NCI-H2196 (cell line): ENCODE measurements at regions not wholly inside any gene's neighbourhood (a gene's known extent, or its start where the extent isn't known, plus 50 kb on each side); places are given as distances from the start of the nearest gene placed in this dataset.

ENCODE experiments used
- DNase-seq: peaks from one replicate; lab custom pipeline; 2025; ENCODE audit not compliant: unreplicated experiment; lab: John Stamatoyannopoulos, UW

- no peak for DNase-seq
These were observed 219.3 kb upstream of the FGGY start for GRCh38 chr1:59077466-59078069.

GRCh38 chr1:59078070-59078800 is 218.7 kb upstream of the FGGY start:
- DNase-seq, result peak; percentile 88

GRCh38 chr1:59078866-59079265 is 218.0 kb upstream of the FGGY start:
- DNase-seq, result no peak

GRCh38 chr1:59079434-59080140 is 217.3 kb upstream of the FGGY start:
- DNase-seq, result no peak

GRCh38 chr1:59081181-59081580 is 215.7 kb upstream of the FGGY start:
- no peak for DNase-seq

GRCh38 chr1:59081795-59082194 is 215.1 kb upstream of the FGGY start:
- no peak for DNase-seq

- DNase-seq, result no peak
These were observed 212.7 kb upstream of the FGGY start for GRCh38 chr1:59083946-59084865.

GRCh38 chr1:59085101-59085500 is 211.8 kb upstream of the FGGY start:
- no peak for DNase-seq

GRCh38 chr1:59089036-59089798 is 207.7 kb upstream of the FGGY start:
- no peak for DNase-seq

GRCh38 chr1:59089922-59090457 is 206.9 kb upstream of the FGGY start:
- DNase-seq, result no peak

- no peak for DNase-seq
These were observed 204.8 kb upstream of the FGGY start for GRCh38 chr1:59092126-59092525.

- no peak for DNase-seq
These were observed 202.9 kb upstream of the FGGY start for GRCh38 chr1:59094001-59094400.

GRCh38 chr1:59096501-59096900 is 200.4 kb upstream of the FGGY start:
- no peak for DNase-seq

- no peak for DNase-seq
These were observed 198.2 kb upstream of the FGGY start for GRCh38 chr1:59098655-59099054.

- no peak for DNase-seq
These were observed 196.1 kb upstream of the FGGY start for GRCh38 chr1:59100708-59101374.

GRCh38 chr1:59101518-59101917 is 195.4 kb upstream of the FGGY start:
- DNase-seq, result no peak

GRCh38 chr1:59103457-59103856 is 193.4 kb upstream of the FGGY start:
- no peak for DNase-seq

GRCh38 chr1:59104191-59104760 is 192.6 kb upstream of the FGGY start:
- DNase-seq, result peak; percentile 23
